Breast epithelium (tissue), 4 donors: ENCODE measurements at regions not wholly inside any gene's neighbourhood (a gene's known extent, or its start where the extent isn't known, plus 50 kb on each side); places are given as distances from the start of the nearest gene placed in this dataset.

ENCODE experiments used
- DNase-seq, 2 donors: peaks; one replicate each; pipeline ENCODE4 v3.0.0-alpha.2; 2019; ENCODE audit warnings: low spot score in 2 of 2
- H3K27ac ChIP-seq, 2 donors: fragments of 200-600 bp; sonication (generic) in 1 of 2; one replicate each; pipeline ENCODE4 v1.5.1; 2016 to 2019; ENCODE audit warnings: mild to moderate bottlenecking in 1 of 2
- H3K27me3 ChIP-seq, 2 donors: fragments of 200-600 bp; sonication (generic) in 1 of 2; one replicate each; pipeline versions ENCODE4 v1.5.1 to v1.6.0; 2017 to 2019; ENCODE audit warnings: control low read depth in 1 of 2, mild to moderate bottlenecking in 1 of 2
- H3K36me3 ChIP-seq: fragments of 200-600 bp; one replicate; pipeline ENCODE4 v1.5.1; 2019
- H3K4me1 ChIP-seq, 2 donors: fragments of 200-600 bp; sonication (generic); one replicate each; pipeline ENCODE4 v1.5.1; 2016 to 2019; ENCODE audit warnings: control low read depth in 1 of 2
- H3K4me3 ChIP-seq, 3 donors: fragments of 200-600 bp; sonication (generic); 1 replicate in 2 of 3; 2 replicates in 1 of 3; pipeline ENCODE4 v1.5.1; 2016 to 2019; ENCODE audit warnings: mild to moderate bottlenecking in 3 of 3, moderate library complexity in 2 of 3
- H3K9me3 ChIP-seq, 2 donors: fragments of 200-600 bp; sonication (generic) in 1 of 2; one replicate each; pipeline ENCODE4 v1.5.1; 2016 to 2019; ENCODE audit warnings: control low read depth in 1 of 2
- CTCF ChIP-seq, 3 donors: fragments of 450-650 bp; IDR thresholded peaks; one replicate each; pipeline ENCODE4 v1.5.1; 2016 to 2017; ENCODE audit warnings: antibody characterized with exemption in 3 of 3, mild to moderate bottlenecking in 3 of 3, moderate library complexity in 3 of 3
- POLR2A ChIP-seq: fragments of 450-650 bp; IDR thresholded peaks from one replicate; pipeline ENCODE4 v1.6.1; 2016; ENCODE audit warnings: antibody characterized with exemption, mild to moderate bottlenecking, moderate library complexity
- POLR2AphosphoS5 ChIP-seq, 3 donors: sonication (generic); formaldehyde crosslinking; IDR thresholded peaks; one replicate each; pipeline ENCODE4 v1.6.1; 2017; ENCODE audit warnings: antibody characterized with exemption in 3 of 3
- intact Hi-C: fragments of 100-400 bp; cut with DNase I; formaldehyde crosslinking; loops from one replicate; pipeline ENCODE4 v1.15.1; 2023; ENCODE audit warnings: low total_unique reads

- TF ChIP-seq CTCF (IDR thresholded peaks at IDR 0.05) (no peak), POLR2A (no peak), POLR2AphosphoS5 (IDR thresholded peaks at IDR 0.05) (no peak)
- Histone ChIP-seq H3K9me3 (no peaks in the 10 kb centered on the region), H3K27ac (no peak overlapping the region), H3K36me3 (no peaks in the 10 kb centered on the region), H3K4me1 (no peaks in the 10 kb centered on the region), H3K4me3 (no peak overlapping the region), H3K27me3 (no peaks in the 10 kb centered on the region)
- intact Hi-C loops, result no loop called here
- no peak for DNase-seq
These were observed 1267.8 kb downstream of the PLA2G4A start for GRCh38 chr1:188096521-188096920.

- Histone ChIP-seq H3K4me1 (no peaks in the 10 kb centered on the region), H3K4me3 (no peak overlapping the region), H3K27ac (no peak overlapping the region), H3K9me3 (no peaks in the 10 kb centered on the region), H3K36me3 (no peaks in the 10 kb centered on the region), H3K27me3 (no peaks in the 10 kb centered on the region)
- TF ChIP-seq POLR2A, result no peak
- no peak for TF ChIP-seq CTCF (IDR thresholded peaks at IDR 0.05)
- TF ChIP-seq POLR2AphosphoS5 (IDR thresholded peaks at IDR 0.05), result no peak
- no peak for DNase-seq
- intact Hi-C loops, result no loop called here
These were observed 1288.7 kb downstream of the PLA2G4A start for GRCh38 chr1:188117436-188117835.

GRCh38 chr1:188122646-188123045 is 1293.9 kb downstream of the PLA2G4A start:
- Histone ChIP-seq H3K4me3 (no peak overlapping the region), H3K4me1 (no peaks in the 10 kb centered on the region), H3K27me3 (no peaks in the 10 kb centered on the region), H3K27ac (no peak overlapping the region), H3K9me3 (no peaks in the 10 kb centered on the region), H3K36me3 (no peaks in the 10 kb centered on the region)
- intact Hi-C loops, result no loop called here
- TF ChIP-seq POLR2A, result no peak
- no peak for TF ChIP-seq POLR2AphosphoS5 (IDR thresholded peaks at IDR 0.05)
- no peak for TF ChIP-seq CTCF (IDR thresholded peaks at IDR 0.05)
- DNase-seq, result no peak

GRCh38 chr1:188127507-188127906 is 1298.8 kb downstream of the PLA2G4A start:
- Histone ChIP-seq H3K27me3 (no peaks in the 10 kb centered on the region), H3K36me3 (no peaks in the 10 kb centered on the region), H3K4me3 (no peak overlapping the region), H3K4me1 (no peaks in the 10 kb centered on the region), H3K27ac (no peak overlapping the region), H3K9me3 (no peaks in the 10 kb centered on the region)
- DNase-seq, result no peak
- TF ChIP-seq POLR2AphosphoS5 (IDR thresholded peaks at IDR 0.05), result no peak
- no peak for TF ChIP-seq CTCF (IDR thresholded peaks at IDR 0.05)
- TF ChIP-seq POLR2A, result no peak
- intact Hi-C loops, result no loop called here

GRCh38 chr1:188128761-188129160 is 1300.0 kb downstream of the PLA2G4A start:
- Histone ChIP-seq H3K27ac (no peak overlapping the region), H3K4me1 (no peaks in the 10 kb centered on the region), H3K9me3 (no peaks in the 10 kb centered on the region), H3K27me3 (no peaks in the 10 kb centered on the region), H3K36me3 (no peaks in the 10 kb centered on the region), H3K4me3 (no peak overlapping the region)
- no peak for DNase-seq
- intact Hi-C loops, result no loop called here
- TF ChIP-seq POLR2A (no peak), POLR2AphosphoS5 (IDR thresholded peaks at IDR 0.05) (no peak), CTCF (IDR thresholded peaks at IDR 0.05) (no peak)
